ENCODE measurements at regions not wholly inside any gene's neighbourhood (a gene's known extent, or its start where the extent isn't known, plus 50 kb on each side); places are given as distances from the start of the nearest gene placed in this dataset.

DNA sequence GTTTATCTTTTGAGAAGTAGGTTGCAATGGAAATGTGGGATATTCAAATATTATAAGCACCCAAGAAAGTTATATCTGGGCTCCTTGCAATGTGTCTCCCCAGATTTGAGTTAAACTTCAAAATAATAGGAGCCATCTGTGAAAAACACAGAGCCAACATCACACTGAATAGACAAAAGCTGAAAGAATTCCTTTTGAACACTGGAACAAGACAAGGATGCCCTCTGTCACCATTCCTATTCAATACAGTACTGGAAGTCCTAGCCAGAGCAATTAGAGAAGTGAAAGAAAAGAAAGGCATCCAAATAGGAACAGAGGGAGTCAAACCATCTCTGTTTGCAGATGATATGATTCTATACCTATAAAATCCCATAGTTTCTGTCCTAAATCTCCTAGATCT, 114.3 kb upstream of the IL1RAPL1 start:
- no peak overlapping the region for H3K4me3 ChIP-seq (ENCODE audit: low read length)
- H3K4me1 Mint-ChIP-seq, result no peaks in the 10 kb centered on the region
- no peaks in the 10 kb centered on the region for H3K4me1 ChIP-seq (ENCODE audit: control insufficient read depth, insufficient read depth, low read length)
- no peak overlapping the region for H3K27ac ChIP-seq (ENCODE audit: low read depth, low read length)
- no peak overlapping the region for H3K9ac ChIP-seq (ENCODE audit: extremely low read depth, low read length, poor library complexity, severe bottlenecking)
- no peaks in the 10 kb centered on the region for H3K9me3 ChIP-seq (ENCODE audit: control insufficient read depth, low read length)
- no peaks in the 10 kb centered on the region for H3K36me3 Mint-ChIP-seq (ENCODE audit: low read depth)
- no peaks in the 10 kb centered on the region for H3K36me3 ChIP-seq (ENCODE audit: control insufficient read depth, insufficient read depth, low read length)
- peaks cover 12% of the 10 kb centered on the region for H3K9me3 Mint-ChIP-seq
- TF ChIP-seq, protein P1, sequence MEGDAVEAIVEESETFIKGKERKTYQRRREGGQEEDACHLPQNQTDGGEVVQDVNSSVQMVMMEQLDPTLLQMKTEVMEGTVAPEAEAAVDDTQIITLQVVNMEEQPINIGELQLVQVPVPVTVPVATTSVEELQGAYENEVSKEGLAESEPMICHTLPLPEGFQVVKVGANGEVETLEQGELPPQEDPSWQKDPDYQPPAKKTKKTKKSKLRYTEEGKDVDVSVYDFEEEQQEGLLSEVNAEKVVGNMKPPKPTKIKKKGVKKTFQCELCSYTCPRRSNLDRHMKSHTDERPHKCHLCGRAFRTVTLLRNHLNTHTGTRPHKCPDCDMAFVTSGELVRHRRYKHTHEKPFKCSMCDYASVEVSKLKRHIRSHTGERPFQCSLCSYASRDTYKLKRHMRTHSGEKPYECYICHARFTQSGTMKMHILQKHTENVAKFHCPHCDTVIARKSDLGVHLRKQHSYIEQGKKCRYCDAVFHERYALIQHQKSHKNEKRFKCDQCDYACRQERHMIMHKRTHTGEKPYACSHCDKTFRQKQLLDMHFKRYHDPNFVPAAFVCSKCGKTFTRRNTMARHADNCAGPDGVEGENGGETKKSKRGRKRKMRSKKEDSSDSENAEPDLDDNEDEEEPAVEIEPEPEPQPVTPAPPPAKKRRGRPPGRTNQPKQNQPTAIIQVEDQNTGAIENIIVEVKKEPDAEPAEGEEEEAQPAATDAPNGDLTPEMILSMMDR (conservative IDR thresholded peaks at IDR 0.05), result no peak
- H3K27ac Mint-ChIP-seq, result no peak overlapping the region
- H3K27me3 Mint-ChIP-seq (ENCODE audit: insufficient read depth), result no peaks in the 10 kb centered on the region
- H3K27me3 ChIP-seq (ENCODE audit: control insufficient read depth, insufficient read depth, low read length, poor library complexity, severe bottlenecking), result no peaks in the 10 kb centered on the region
- no peak overlapping the region for H3K4me3 Mint-ChIP-seq
- no peak for DNase-seq

DNA sequence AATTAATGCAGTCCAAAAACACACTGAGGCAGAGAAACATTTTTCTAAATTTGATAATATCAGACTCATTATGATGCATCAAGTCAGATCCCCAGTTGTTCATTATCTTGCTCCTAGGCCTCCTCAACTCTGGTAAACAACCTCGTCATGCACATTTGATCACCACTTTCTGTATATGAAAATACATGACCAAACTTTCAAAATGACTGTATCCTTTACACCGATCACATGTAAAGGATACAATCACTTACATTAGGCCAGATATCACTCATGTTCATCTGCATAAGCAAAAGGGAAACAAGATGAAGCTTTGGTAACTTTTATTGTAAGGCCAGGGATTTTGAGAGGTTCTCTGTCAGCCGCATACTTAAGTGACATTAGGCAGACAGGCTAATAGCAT, 99.4 kb upstream of the IL1RAPL1 start:
- H3K9me3 Mint-ChIP-seq, result peaks cover 1% of the 10 kb centered on the region
- no peaks in the 10 kb centered on the region for H3K27me3 Mint-ChIP-seq (ENCODE audit: insufficient read depth)
- no peak overlapping the region for H3K4me3 ChIP-seq (ENCODE audit: low read length)
- H3K9me3 ChIP-seq (ENCODE audit: control insufficient read depth, low read length), result no peaks in the 10 kb centered on the region
- no peaks in the 10 kb centered on the region for H3K4me1 ChIP-seq (ENCODE audit: control insufficient read depth, insufficient read depth, low read length)
- no peak overlapping the region for H3K9ac ChIP-seq (ENCODE audit: extremely low read depth, low read length, poor library complexity, severe bottlenecking)
- TF ChIP-seq, protein P1 (conservative IDR thresholded peaks at IDR 0.05), result no peak
- DNase-seq, result no peak
- H3K27ac Mint-ChIP-seq, result no peak overlapping the region
- no peaks in the 10 kb centered on the region for H3K27me3 ChIP-seq (ENCODE audit: control insufficient read depth, insufficient read depth, low read length, poor library complexity, severe bottlenecking)
- no peaks in the 10 kb centered on the region for H3K36me3 ChIP-seq (ENCODE audit: control insufficient read depth, insufficient read depth, low read length)
- WGBS, 2 experiments (ENCODE audit: insufficient coverage in 1 of 2, insufficient read length in 1 of 2), result 98 to 100% methylated on average over 1 to 3 of the region's 3 CpGs
- H3K4me1 Mint-ChIP-seq, result peaks cover 7% of the 10 kb centered on the region
- H3K36me3 Mint-ChIP-seq (ENCODE audit: low read depth), result no peaks in the 10 kb centered on the region
- no peak overlapping the region for H3K27ac ChIP-seq (ENCODE audit: low read depth, low read length)
- no peak overlapping the region for H3K4me3 Mint-ChIP-seq

DNA sequence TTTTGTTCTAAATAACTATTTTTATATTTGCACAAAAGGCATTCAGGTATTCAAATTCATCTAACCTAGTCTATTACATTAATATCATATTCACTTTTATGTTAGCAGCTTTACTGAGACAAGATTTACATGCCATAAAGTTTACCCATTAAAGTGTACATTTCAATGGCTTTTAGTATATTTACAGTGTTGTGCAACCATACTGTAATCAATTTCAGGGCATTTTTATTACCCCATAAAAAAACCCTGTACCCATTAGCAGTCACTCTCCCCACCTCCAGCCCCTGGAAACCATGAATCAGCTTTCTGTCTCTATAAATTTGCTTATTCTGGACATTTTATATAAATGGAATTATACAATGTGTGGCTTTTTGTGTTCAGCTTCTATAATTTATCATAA, 95.9 kb upstream of the IL1RAPL1 start:
- peaks cover 10% of the 10 kb centered on the region for H3K4me1 Mint-ChIP-seq
- no peaks in the 10 kb centered on the region for H3K9me3 Mint-ChIP-seq
- Histone ChIP-seq H3K4me1 (ENCODE audit: control insufficient read depth, insufficient read depth, low read length) (no peaks in the 10 kb centered on the region), H3K9me3 (ENCODE audit: control insufficient read depth, low read length) (no peaks in the 10 kb centered on the region), H3K9ac (ENCODE audit: extremely low read depth, low read length, poor library complexity, severe bottlenecking) (no peak overlapping the region), H3K27me3 (ENCODE audit: control insufficient read depth, insufficient read depth, low read length, poor library complexity, severe bottlenecking) (no peaks in the 10 kb centered on the region), H3K4me3 (ENCODE audit: low read length) (no peak overlapping the region), H3K27ac (ENCODE audit: low read depth, low read length) (no peak overlapping the region), H3K36me3 (ENCODE audit: control insufficient read depth, insufficient read depth, low read length) (no peaks in the 10 kb centered on the region)
- no peak overlapping the region for H3K27ac Mint-ChIP-seq
- no peak overlapping the region for H3K4me3 Mint-ChIP-seq
- H3K36me3 Mint-ChIP-seq (ENCODE audit: low read depth), result no peaks in the 10 kb centered on the region
- DNase-seq, result no peak
- TF ChIP-seq, protein P1 (conservative IDR thresholded peaks at IDR 0.05), result no peak
- H3K27me3 Mint-ChIP-seq (ENCODE audit: insufficient read depth), result no peaks in the 10 kb centered on the region

Measured in endodermal cell (in vitro differentiated cells).